HCT116 (cell line): ENCODE measurements at regions not wholly inside any gene's neighbourhood (a gene's known extent, or its start where the extent isn't known, plus 50 kb on each side); places are given as distances from the start of the nearest gene placed in this dataset.

Experiments used
- ATAC-seq: fragments of 200-7000 bp; cut with Tn5 transposase; 2 replicates; pipeline ENCODE4 v1.9.1; 2020; ENCODE audit warnings: mild to moderate bottlenecking, moderate library complexity
- BruUV-seq: library from RNA; stranded (reverse); fragments of 400-500 nt; replicated peaks from 2 replicates; lab custom pipeline; 2021; lab: Mats Ljungman, UMichigan
- CTCF ChIA-PET: fragments of 300-600 bp; sonication (Branson Sonifier 250); formaldehyde crosslinking; loops from one replicate; lab custom pipeline; 2021; ENCODE audit warnings: antibody characterized with exemption; lab: Charles Lee
- POLR2A ChIA-PET: fragments of 300-600, 350-600 bp; sonication (Branson Sonifier 250); formaldehyde crosslinking; loops from one replicate; lab custom pipeline; 2021; ENCODE audit warnings: antibody characterized with exemption; lab: Charles Lee
- RAD21 ChIA-PET, 2 experiments: fragments of 300-600 bp; sonication (Branson Sonifier 250); formaldehyde crosslinking; loops; one replicate each; lab custom pipeline; 2023; ENCODE audit warnings: low total read pairs in 2 of 2; ENCODE audit not compliant: uncharacterized antibody in 2 of 2, unreplicated experiment in 2 of 2, low non-redundant PET in 1 of 2; lab: Charles Lee
- DNase-seq: peaks from one replicate; pipeline ENCODE4 v3.0.0-alpha.2; 2010; ENCODE audit warnings: low read depth, low spot score
- H2AFZ ChIP-seq: fragments of 200-600 bp; shearing (Covaris generic), sonication (generic); 2 replicates; pipeline ENCODE4 v1.6.1; 2017; ENCODE audit warnings: low read depth, mixed run types, mixed read lengths, antibody characterized with exemption, low read length; ENCODE audit not compliant: poor library complexity, severe bottlenecking
- H3K27ac ChIP-seq: 2 replicates; pipeline ENCODE4 v1.5.1; 2012; ENCODE audit warnings: low read depth, low read length
- H3K27me3 ChIP-seq: fragments of 200-600 bp; sonication (generic); 2 replicates; pipeline ENCODE4 v1.6.1; 2016; ENCODE audit warnings: mixed run types, low read length, mixed read lengths; ENCODE audit not compliant: insufficient read depth
- H3K36me3 ChIP-seq, 2 experiments: fragments of 200-500 bp in 1 of 2; fragments of 200-600 bp in 1 of 2; sonication (Bioruptor generic) in 1 of 2; sonication (generic) in 1 of 2; 2 replicates each; pipeline versions ENCODE4 v1.5.1 to v1.6.1; 2014 to 2016; ENCODE audit warnings: low read length in 2 of 2, inconsistent platforms in 1 of 2, mixed read lengths in 1 of 2, mixed run types in 1 of 2; ENCODE audit not compliant: insufficient read depth in 2 of 2, control insufficient read depth in 1 of 2
- H3K4me1 ChIP-seq, 2 experiments: fragments of 200-600 bp in 1 of 2; sonication (generic) in 1 of 2; 2 replicates each; pipeline versions ENCODE4 v1.5.1 to v1.6.1; 2012 to 2017; ENCODE audit warnings: low read length in 2 of 2, inconsistent platforms in 1 of 2, mild to moderate bottlenecking in 1 of 2, mixed read lengths in 1 of 2, mixed run types in 1 of 2, moderate library complexity in 1 of 2; ENCODE audit not compliant: insufficient read depth in 2 of 2, control insufficient read depth in 1 of 2
- H3K4me2 ChIP-seq: fragments of 200-600 bp; sonication (generic); 2 replicates; pipeline ENCODE4 v1.6.1; 2017; ENCODE audit warnings: mixed run types, low read length, mixed read lengths
- H3K4me3 ChIP-seq, 2 experiments: fragments of 200-600 bp in 1 of 2; sonication (generic) in 1 of 2; replicated peaks in 1 of 2; 2 replicates each; pipeline ENCODE4 v1.5.1; 2011 to 2016; ENCODE audit warnings: low read length in 2 of 2, control low read depth in 1 of 2, low read depth in 1 of 2, mild to moderate bottlenecking in 1 of 2, mixed read lengths in 1 of 2, mixed run types in 1 of 2
- H3K79me2 ChIP-seq: fragments of 200-600 bp; sonication (generic); 2 replicates; pipeline ENCODE4 v1.6.1; 2017; ENCODE audit warnings: mild to moderate bottlenecking, mixed run types, low read length, moderate library complexity, mixed read lengths; ENCODE audit not compliant: insufficient read depth
- H3K9ac ChIP-seq: fragments of 200-600 bp; sonication (generic); 2 replicates; pipeline ENCODE4 v1.6.1; 2016; ENCODE audit warnings: low read length, mixed read lengths
- H3K9me2 ChIP-seq: fragments of 200-600 bp; sonication (generic), shearing (Covaris generic); 2 replicates; pipeline ENCODE4 v1.6.1; 2017; ENCODE audit warnings: mixed run types, mild to moderate bottlenecking, moderate library complexity; ENCODE audit not compliant: insufficient read depth
- H3K9me3 ChIP-seq, 2 experiments: fragments of 200-500 bp in 1 of 2; fragments of 200-600 bp in 1 of 2; sonication (Bioruptor generic) in 1 of 2; sonication (generic) in 1 of 2; 2 replicates each; pipeline ENCODE4 v1.6.1; 2014 to 2017; ENCODE audit warnings: low read length in 2 of 2, mixed read lengths in 2 of 2, inconsistent platforms in 1 of 2, low read depth in 1 of 2, mild to moderate bottlenecking in 1 of 2, mixed run types in 1 of 2, moderate library complexity in 1 of 2; ENCODE audit not compliant: control insufficient read depth in 1 of 2, insufficient read depth in 1 of 2
- H4K20me1 ChIP-seq: fragments of 200-600 bp; sonication (generic), shearing (Covaris generic); 2 replicates; pipeline ENCODE4 v1.6.1; 2017; ENCODE audit warnings: mixed run types, mild to moderate bottlenecking, moderate library complexity; ENCODE audit not compliant: insufficient read depth
- ATF3 ChIP-seq: IDR thresholded peaks from 2 replicates; pipeline ENCODE4 v1.6.1; 2012
- ELF1 ChIP-seq: IDR thresholded peaks from 2 replicates; pipeline ENCODE4 v1.6.1; 2012; ENCODE audit warnings: low read depth, borderline replicate concordance
- EZH2 ChIP-seq: fragments of 200-600 bp; sonication (generic); IDR thresholded peaks from 2 replicates; pipeline ENCODE4 v1.6.1; 2017; ENCODE audit warnings: antibody characterized with exemption, mixed run types
- FOSL1 ChIP-seq: IDR thresholded peaks from 2 replicates; pipeline ENCODE4 v1.6.1; 2012; ENCODE audit warnings: low read depth
- MAX ChIP-seq: IDR thresholded peaks from 2 replicates; pipeline ENCODE4 v1.6.1; 2012
- POLR2A ChIP-seq: IDR thresholded peaks from 2 replicates; pipeline ENCODE4 v1.7.0; 2011; ENCODE audit warnings: borderline replicate concordance; ENCODE audit not compliant: insufficient read depth, insufficient read length; ENCODE audit errors: extremely low read depth
- POLR2AphosphoS5 ChIP-seq: IDR thresholded peaks from 2 replicates; pipeline ENCODE4 v1.6.1; 2011; ENCODE audit warnings: mild to moderate bottlenecking, low read depth, low read length, moderate library complexity
- RAD21 ChIP-seq: IDR thresholded peaks from 2 replicates; pipeline ENCODE4 v1.6.1; 2012; ENCODE audit warnings: low read depth, mild to moderate bottlenecking
- REST ChIP-seq: IDR thresholded peaks from 2 replicates; pipeline ENCODE4 v1.6.1; 2012; ENCODE audit warnings: low read depth
- YY1 ChIP-seq: IDR thresholded peaks from 2 replicates; pipeline ENCODE4 v1.6.1; 2011; ENCODE audit warnings: low read length, low read depth, moderate library complexity, mild to moderate bottlenecking; ENCODE audit not compliant: insufficient replicate concordance; ENCODE audit errors: extremely low read depth
- ZBTB33 ChIP-seq: IDR thresholded peaks from 2 replicates; pipeline ENCODE4 v1.6.1; 2011; ENCODE audit warnings: mild to moderate bottlenecking, low read length, moderate library complexity; ENCODE audit not compliant: insufficient replicate concordance; ENCODE audit errors: extremely low read depth
- ZFX ChIP-seq: fragments of 450-650 bp; IDR thresholded peaks from 2 replicates; pipeline ENCODE4 v1.6.1; 2017
- ZNF274 ChIP-seq: fragments of 200-500 bp; sonication (Bioruptor generic); IDR thresholded peaks from 2 replicates; pipeline ENCODE4 v1.6.1; 2014; ENCODE audit warnings: mild to moderate bottlenecking, low read depth, low read length, inconsistent platforms
- intact Hi-C: fragments of 100-400 bp; cut with micrococcal nuclease; formaldehyde crosslinking; loops from 2 replicates; pipeline ENCODE4 v1.10.0; 2022

GRCh38 chr4:157700898-157701694, 471.7 kb downstream of the GASK1B start:
- ATAC-seq (no peak), DNase-seq (no peak)
- Histone ChIP-seq H3K36me3 (no peaks in the 10 kb centered on the region), H3K79me2 (no peaks in the 10 kb centered on the region), H3K9ac (no peak overlapping the region), H4K20me1 (no peaks in the 10 kb centered on the region), H2AFZ (no peak overlapping the region), H3K4me2 (no peak overlapping the region), H3K9me3 (no peaks in the 10 kb centered on the region), H3K27me3 (no peaks in the 10 kb centered on the region), H3K4me1 (no peaks in the 10 kb centered on the region), H3K4me3 (no peak overlapping the region), H3K9me2 (no peaks in the 10 kb centered on the region), H3K27ac (no peak overlapping the region)
- TF ChIP-seq ZBTB33, result no peak
- TF ChIP-seq ZFX, result no peak
- TF ChIP-seq POLR2AphosphoS5, result no peak
- TF ChIP-seq EZH2, result no peak
- no peak for TF ChIP-seq ZNF274
- no peak for TF ChIP-seq MAX
- TF ChIP-seq ELF1, result no peak
- TF ChIP-seq REST, result no peak
- no peak for TF ChIP-seq POLR2A
- TF ChIP-seq FOSL1, result no peak
- TF ChIP-seq RAD21, result no peak
- TF ChIP-seq ATF3, result no peak
- no peak for TF ChIP-seq YY1
- ChIA-PET RAD21 (no interaction called here), POLR2A (no interaction called here), CTCF (no interaction called here)
- intact Hi-C loops, result no loop called here
- no TSS peak for BruUV-seq
